ENCODE measurements at regions not wholly inside any gene's neighbourhood (a gene's known extent, or its start where the extent isn't known, plus 50 kb on each side); places are given as distances from the start of the nearest gene placed in this dataset.

GRCh38 chr5:62154758-62155157 lies 151.2 kb upstream of the KIF2A start:
- TF ChIP-seq CSDC2 (CRISPR knock-in tag; IDR thresholded peaks at IDR 0.05) (no peak), ZNF8 (CRISPR knock-in tag; IDR thresholded peaks at IDR 0.05) (no peak), ZC3H10 (CRISPR knock-in tag; IDR thresholded peaks at IDR 0.05) (no peak), OSR1 (CRISPR knock-in tag; IDR thresholded peaks at IDR 0.05) (no peak), ZFP30 (CRISPR knock-in tag; IDR thresholded peaks at IDR 0.05) (no peak), ARNTL (CRISPR knock-in tag; IDR thresholded peaks at IDR 0.05; ENCODE audit: borderline replicate concordance, low read depth) (no peak), SNAI2 (CRISPR knock-in tag; IDR thresholded peaks at IDR 0.05) (no peak), TOX (CRISPR knock-in tag; IDR thresholded peaks at IDR 0.05; ENCODE audit: borderline replicate concordance) (no peak), ZNF565 (CRISPR knock-in tag; conservative IDR thresholded peaks at IDR 0.05; ENCODE audit: low read depth) (no peak), GLIS3 (CRISPR knock-in tag; IDR thresholded peaks at IDR 0.05) (no peak), BACH2 (CRISPR knock-in tag; IDR thresholded peaks at IDR 0.05; ENCODE audit: borderline replicate concordance) (no peak), ISL1 (CRISPR knock-in tag; IDR thresholded peaks at IDR 0.05) (no peak), RARB (CRISPR knock-in tag; IDR thresholded peaks at IDR 0.05) (no peak), CSRNP3 (CRISPR knock-in tag; IDR thresholded peaks at IDR 0.05) (no peak)
- TF ChIP-seq, protein P1, sequence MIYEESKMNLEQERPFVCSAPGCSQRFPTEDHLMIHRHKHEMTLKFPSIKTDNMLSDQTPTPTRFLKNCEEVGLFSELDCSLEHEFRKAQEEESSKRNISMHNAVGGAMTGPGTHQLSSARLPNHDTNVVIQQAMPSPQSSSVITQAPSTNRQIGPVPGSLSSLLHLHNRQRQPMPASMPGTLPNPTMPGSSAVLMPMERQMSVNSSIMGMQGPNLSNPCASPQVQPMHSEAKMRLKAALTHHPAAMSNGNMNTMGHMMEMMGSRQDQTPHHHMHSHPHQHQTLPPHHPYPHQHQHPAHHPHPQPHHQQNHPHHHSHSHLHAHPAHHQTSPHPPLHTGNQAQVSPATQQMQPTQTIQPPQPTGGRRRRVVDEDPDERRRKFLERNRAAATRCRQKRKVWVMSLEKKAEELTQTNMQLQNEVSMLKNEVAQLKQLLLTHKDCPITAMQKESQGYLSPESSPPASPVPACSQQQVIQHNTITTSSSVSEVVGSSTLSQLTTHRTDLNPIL (CRISPR knock-in tag; IDR thresholded peaks at IDR 0.05; ENCODE audit: low read depth), result no peak
- TF ChIP-seq, protein P2, sequence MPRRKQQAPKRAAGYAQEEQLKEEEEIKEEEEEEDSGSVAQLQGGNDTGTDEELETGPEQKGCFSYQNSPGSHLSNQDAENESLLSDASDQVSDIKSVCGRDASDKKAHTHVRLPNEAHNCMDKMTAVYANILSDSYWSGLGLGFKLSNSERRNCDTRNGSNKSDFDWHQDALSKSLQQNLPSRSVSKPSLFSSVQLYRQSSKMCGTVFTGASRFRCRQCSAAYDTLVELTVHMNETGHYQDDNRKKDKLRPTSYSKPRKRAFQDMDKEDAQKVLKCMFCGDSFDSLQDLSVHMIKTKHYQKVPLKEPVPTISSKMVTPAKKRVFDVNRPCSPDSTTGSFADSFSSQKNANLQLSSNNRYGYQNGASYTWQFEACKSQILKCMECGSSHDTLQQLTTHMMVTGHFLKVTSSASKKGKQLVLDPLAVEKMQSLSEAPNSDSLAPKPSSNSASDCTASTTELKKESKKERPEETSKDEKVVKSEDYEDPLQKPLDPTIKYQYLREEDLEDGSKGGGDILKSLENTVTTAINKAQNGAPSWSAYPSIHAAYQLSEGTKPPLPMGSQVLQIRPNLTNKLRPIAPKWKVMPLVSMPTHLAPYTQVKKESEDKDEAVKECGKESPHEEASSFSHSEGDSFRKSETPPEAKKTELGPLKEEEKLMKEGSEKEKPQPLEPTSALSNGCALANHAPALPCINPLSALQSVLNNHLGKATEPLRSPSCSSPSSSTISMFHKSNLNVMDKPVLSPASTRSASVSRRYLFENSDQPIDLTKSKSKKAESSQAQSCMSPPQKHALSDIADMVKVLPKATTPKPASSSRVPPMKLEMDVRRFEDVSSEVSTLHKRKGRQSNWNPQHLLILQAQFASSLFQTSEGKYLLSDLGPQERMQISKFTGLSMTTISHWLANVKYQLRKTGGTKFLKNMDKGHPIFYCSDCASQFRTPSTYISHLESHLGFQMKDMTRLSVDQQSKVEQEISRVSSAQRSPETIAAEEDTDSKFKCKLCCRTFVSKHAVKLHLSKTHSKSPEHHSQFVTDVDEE (CRISPR knock-in tag; IDR thresholded peaks at IDR 0.05), result no peak
- TF ChIP-seq, protein P3, sequence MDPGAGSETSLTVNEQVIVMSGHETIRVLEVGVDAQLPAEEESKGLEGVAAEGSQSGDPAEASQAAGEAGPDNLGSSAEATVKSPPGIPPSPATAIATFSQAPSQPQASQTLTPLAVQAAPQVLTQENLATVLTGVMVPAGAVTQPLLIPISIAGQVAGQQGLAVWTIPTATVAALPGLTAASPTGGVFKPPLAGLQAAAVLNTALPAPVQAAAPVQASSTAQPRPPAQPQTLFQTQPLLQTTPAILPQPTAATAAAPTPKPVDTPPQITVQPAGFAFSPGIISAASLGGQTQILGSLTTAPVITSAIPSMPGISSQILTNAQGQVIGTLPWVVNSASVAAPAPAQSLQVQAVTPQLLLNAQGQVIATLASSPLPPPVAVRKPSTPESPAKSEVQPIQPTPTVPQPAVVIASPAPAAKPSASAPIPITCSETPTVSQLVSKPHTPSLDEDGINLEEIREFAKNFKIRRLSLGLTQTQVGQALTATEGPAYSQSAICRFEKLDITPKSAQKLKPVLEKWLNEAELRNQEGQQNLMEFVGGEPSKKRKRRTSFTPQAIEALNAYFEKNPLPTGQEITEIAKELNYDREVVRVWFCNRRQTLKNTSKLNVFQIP (CRISPR knock-in tag; IDR thresholded peaks at IDR 0.05; ENCODE audit: borderline replicate concordance, low read depth), result no peak
- TF ChIP-seq, protein P4, sequence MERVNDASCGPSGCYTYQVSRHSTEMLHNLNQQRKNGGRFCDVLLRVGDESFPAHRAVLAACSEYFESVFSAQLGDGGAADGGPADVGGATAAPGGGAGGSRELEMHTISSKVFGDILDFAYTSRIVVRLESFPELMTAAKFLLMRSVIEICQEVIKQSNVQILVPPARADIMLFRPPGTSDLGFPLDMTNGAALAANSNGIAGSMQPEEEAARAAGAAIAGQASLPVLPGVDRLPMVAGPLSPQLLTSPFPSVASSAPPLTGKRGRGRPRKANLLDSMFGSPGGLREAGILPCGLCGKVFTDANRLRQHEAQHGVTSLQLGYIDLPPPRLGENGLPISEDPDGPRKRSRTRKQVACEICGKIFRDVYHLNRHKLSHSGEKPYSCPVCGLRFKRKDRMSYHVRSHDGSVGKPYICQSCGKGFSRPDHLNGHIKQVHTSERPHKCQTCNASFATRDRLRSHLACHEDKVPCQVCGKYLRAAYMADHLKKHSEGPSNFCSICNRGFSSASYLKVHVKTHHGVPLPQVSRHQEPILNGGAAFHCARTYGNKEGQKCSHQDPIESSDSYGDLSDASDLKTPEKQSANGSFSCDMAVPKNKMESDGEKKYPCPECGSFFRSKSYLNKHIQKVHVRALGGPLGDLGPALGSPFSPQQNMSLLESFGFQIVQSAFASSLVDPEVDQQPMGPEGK (CRISPR knock-in tag; IDR thresholded peaks at IDR 0.05; ENCODE audit: borderline replicate concordance), result no peak

DNA sequence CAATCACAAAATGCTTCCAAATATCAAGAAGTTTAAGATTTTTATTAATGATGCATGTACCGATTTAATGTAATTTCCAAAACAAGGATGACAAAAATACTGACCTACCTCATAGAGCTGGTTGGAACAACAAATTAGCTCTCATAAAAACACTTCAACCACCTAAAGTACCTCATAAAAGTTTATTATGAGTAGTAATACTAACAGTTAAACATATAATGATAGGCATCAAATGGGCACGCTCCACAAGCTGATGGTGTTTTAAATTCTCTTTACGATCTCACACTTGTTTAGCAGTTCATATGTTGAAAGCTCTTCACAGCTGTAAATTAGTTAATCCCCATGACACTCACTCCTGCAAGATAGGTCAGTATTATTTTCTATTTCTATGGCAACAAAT lies 150.0 kb upstream of the KIF2A start:
- no peak for ATAC-seq
- TF ChIP-seq CSRNP3 (CRISPR knock-in tag; IDR thresholded peaks at IDR 0.05) (no peak), ZNF8 (CRISPR knock-in tag; IDR thresholded peaks at IDR 0.05) (no peak), TCF4 (CRISPR knock-in tag; IDR thresholded peaks at IDR 0.05; ENCODE audit: borderline replicate concordance) (no peak), TOX (CRISPR knock-in tag; IDR thresholded peaks at IDR 0.05; ENCODE audit: borderline replicate concordance) (no peak)
- TF ChIP-seq, protein P3 (CRISPR knock-in tag; IDR thresholded peaks at IDR 0.05; ENCODE audit: borderline replicate concordance, low read depth), result no peak

More at GRCh38 chr5:62154758-62155157, 151.2 kb upstream of the KIF2A start:
- no peak for ATAC-seq
